ENCODE measurements at regions not wholly inside any gene's neighbourhood (a gene's known extent, or its start where the extent isn't known, plus 50 kb on each side); places are given as distances from the start of the nearest gene placed in this dataset.
"Not testable (repeated sequence)": the region's sequence is repeated elsewhere in the genome, so short reads cannot be mapped to it uniquely, and the experiment has no call there.

DNA sequence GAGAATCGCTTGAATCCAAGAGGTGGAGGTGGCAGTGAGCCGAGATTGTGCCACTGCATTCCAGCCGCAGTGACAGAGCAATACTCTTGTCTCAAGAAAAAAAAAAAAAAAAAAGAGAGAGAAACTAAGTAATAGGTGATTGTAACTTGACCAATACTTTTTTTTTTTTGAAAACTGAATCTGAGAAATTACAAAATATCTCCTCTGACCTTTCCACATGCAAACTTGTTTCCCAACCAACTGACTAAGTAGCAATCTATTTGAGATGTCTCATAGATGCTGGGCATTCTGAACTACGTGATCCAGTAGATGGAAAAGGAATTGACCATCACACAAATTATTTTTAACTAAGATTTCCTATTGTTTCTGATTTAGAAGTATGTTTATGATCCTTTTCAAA, 407.3 kb upstream of the CHORDC1 start:
- Mint-ChIP-seq H3K27me3 (no peaks in the 10 kb centered on the region), H3K9me3 (no peaks in the 10 kb centered on the region), H3K36me3 (no peaks in the 10 kb centered on the region), H3K4me1 (no peaks in the 10 kb centered on the region), H3K27ac (no peak overlapping the region), H3K4me3 (no peak overlapping the region)
- ATAC-seq (ENCODE audit: low read depth), result no peak
- DNase-seq, result no peak
- POLR2A ChIA-PET, result no interaction called here

DNA sequence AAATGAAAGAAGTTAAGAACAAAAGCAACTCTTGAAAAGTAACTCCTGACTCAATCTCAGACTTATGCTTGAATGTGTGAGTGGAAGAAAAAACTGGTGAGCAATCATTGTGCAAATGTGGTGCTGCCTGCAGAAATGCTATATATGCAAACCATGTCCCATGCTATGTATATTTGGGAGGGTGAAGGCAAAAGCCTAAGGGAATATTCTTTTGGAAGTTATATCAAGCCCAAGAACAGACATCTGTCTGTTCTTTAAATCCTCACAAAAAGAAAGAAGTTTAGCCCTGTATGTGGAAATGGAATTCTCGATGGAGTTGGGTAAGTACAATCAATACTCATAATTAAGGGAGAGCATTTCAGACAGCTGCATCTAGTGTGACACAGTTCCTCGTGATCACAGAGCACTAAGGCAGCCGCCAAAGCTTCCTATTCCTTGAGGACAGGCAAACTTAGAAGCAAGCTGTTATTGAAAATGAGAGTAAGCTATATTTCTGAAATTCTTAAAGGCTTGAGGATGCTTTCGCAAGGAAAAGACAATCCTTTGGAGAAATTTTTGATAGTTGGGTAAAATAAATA, 406.5 kb upstream of the CHORDC1 start:
- no peaks in the 10 kb centered on the region for H3K36me3 Mint-ChIP-seq
- H3K4me1 Mint-ChIP-seq, result no peaks in the 10 kb centered on the region
- H3K9me3 Mint-ChIP-seq, result no peaks in the 10 kb centered on the region
- H3K4me3 Mint-ChIP-seq, result no peak overlapping the region
- H3K27ac Mint-ChIP-seq, result no peak overlapping the region
- ATAC-seq (ENCODE audit: low read depth), result no peak
- DNase-seq, result no peak
- H3K27me3 Mint-ChIP-seq, result no peaks in the 10 kb centered on the region
- POLR2A ChIA-PET, result no interaction called here

GRCh38 chr11:90614318-90614717, 391.5 kb upstream of the CHORDC1 start:
- POLR2A ChIA-PET, result no interaction called here
- ATAC-seq (ENCODE audit: low read depth), result no peak
- Mint-ChIP-seq H3K9me3 (no peaks in the 10 kb centered on the region), H3K36me3 (no peaks in the 10 kb centered on the region), H3K27ac (no peak overlapping the region), H3K4me1 (no peaks in the 10 kb centered on the region), H3K27me3 (no peaks in the 10 kb centered on the region), H3K4me3 (no peak overlapping the region)
- DNase-seq, result no peak

DNA sequence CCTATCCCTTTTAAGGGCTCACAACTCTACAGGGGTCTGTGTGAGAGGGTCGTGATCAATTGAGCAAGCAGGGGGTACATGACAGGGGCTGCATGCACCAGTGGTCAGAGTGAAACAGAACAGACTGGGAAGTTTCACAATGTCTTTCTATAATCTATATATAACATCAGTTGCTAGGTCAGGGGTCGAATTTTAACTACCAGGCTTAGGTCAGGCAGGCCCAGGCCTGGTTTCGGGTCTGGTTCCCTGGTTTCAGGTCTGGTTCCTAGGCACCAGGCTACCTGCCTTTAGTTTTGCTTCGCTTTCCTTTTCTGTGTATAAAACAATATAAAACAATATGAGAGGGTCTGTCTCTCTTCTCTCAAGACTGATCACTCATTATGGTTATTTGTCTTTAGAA, 390.2 kb upstream of the CHORDC1 start:
- H3K4me1 Mint-ChIP-seq; H3K4me3 Mint-ChIP-seq; H3K27me3 Mint-ChIP-seq; H3K27ac Mint-ChIP-seq; H3K9me3 Mint-ChIP-seq; DNase-seq; H3K36me3 Mint-ChIP-seq; ATAC-seq (ENCODE audit: low read depth); POLR2A ChIA-PET: not testable (repeated sequence)

DNA sequence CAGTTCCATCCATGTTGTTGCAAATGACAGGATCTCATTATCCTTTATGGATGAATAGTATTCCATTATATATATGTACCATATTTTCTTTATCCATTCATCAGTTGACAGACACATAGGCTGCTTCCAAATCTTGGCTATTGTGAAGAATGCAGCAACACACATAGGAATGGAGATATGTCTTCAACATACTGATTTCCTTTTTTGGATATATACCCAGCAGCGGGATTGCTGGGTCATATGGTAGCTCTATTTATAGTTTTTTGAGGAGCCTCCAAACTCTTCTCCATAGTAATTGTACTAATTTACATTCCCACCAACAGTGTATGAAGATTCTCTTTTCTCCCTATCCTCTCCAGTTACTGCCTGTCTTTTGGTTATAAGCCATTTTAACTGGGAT, 383.9 kb upstream of the CHORDC1 start:
- H3K4me3 Mint-ChIP-seq, result no peak overlapping the region

DNA sequence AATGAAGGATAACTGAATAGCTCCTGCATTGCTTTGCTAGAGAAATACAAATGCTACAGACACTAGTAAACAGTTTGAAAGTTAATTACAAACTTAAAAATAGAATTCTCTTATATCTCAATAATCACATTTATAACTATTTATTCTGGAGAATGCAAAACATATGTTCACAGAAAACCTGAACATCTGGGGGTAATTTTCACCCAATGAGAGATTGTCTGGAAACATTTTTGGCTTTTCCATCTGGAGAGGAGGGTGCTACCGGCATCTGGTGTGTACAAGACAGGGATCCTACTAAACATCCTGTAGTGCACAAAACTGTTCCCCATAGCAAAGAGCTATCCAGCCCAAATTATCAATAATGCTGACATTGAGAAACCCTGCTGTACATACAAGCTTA, 378.4 kb upstream of the CHORDC1 start:
- no peaks in the 10 kb centered on the region for H3K36me3 Mint-ChIP-seq
- H3K4me3 Mint-ChIP-seq, result no peak overlapping the region
- H3K27ac Mint-ChIP-seq, result no peak overlapping the region
- peaks cover 5% of the 10 kb centered on the region for H3K9me3 Mint-ChIP-seq
- DNase-seq (no peak), ATAC-seq (ENCODE audit: low read depth) (no peak)
- no peaks in the 10 kb centered on the region for H3K27me3 Mint-ChIP-seq
- H3K4me1 Mint-ChIP-seq, result no peaks in the 10 kb centered on the region
- POLR2A ChIA-PET, result no interaction called here

More for the DNA sequence above, 383.9 kb upstream of the CHORDC1 start:
- Mint-ChIP-seq H3K27me3 (no peaks in the 10 kb centered on the region), H3K4me1 (no peaks in the 10 kb centered on the region), H3K27ac (no peak overlapping the region), H3K36me3 (no peaks in the 10 kb centered on the region), H3K9me3 (peaks cover 5% of the 10 kb centered on the region)
- ATAC-seq (ENCODE audit: low read depth) (no peak), DNase-seq (no peak)
- POLR2A ChIA-PET, result no interaction called here

DNA sequence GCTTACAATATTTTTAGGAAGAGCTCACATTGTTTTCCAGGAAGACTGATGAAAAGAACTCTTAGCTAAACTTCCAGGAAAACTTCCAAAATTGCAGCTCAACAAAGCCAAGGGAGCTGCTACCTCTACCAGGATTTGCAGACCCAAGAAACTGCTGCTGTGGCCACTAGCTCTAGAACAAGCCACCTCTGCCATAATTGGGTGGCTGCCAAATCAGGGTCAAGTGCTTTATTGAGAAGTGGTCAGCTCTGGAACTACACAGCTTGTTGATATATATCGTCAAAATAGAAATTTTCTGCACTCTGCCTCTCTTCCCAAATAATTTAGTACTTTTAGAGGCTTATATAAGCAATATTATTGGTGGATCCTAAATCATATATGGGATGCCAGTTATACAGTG, 371.8 kb upstream of the CHORDC1 start:
- Mint-ChIP-seq H3K36me3 (no peaks in the 10 kb centered on the region), H3K9me3 (peaks cover 4% of the 10 kb centered on the region), H3K27me3 (no peaks in the 10 kb centered on the region), H3K4me1 (no peaks in the 10 kb centered on the region), H3K27ac (no peak overlapping the region), H3K4me3 (no peak overlapping the region)
- no peak for DNase-seq
- ATAC-seq (ENCODE audit: low read depth), result no peak
- POLR2A ChIA-PET, result no interaction called here

- ATAC-seq (ENCODE audit: low read depth), result no peak
- no peak for DNase-seq
- Mint-ChIP-seq H3K36me3 (no peaks in the 10 kb centered on the region), H3K9me3 (peaks cover 4% of the 10 kb centered on the region), H3K4me1 (no peaks in the 10 kb centered on the region), H3K27ac (no peak overlapping the region), H3K27me3 (no peaks in the 10 kb centered on the region), H3K4me3 (no peak overlapping the region)
- POLR2A ChIA-PET, result no interaction called here
These were observed 370.2 kb upstream of the CHORDC1 start for GRCh38 chr11:90593099-90593498.

DNA sequence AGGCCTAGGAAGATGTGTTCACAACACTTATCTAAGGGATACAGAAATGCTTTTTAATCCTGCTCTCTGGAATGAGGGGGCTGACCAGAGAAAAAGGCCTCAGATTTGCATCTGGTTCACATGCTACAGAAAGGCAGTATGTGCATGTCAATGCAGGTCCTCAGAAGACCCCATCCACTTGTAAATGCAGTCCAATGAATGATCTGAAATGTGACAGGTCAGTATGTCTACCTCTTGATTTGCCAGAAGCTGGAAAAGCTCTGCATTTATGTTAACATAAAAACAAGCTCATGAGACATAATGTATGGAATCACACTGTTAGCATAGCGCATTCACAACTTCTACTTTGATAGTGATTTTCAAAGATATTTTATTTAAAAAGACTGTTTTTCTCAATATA, 367.4 kb upstream of the CHORDC1 start:
- Mint-ChIP-seq H3K4me1 (no peaks in the 10 kb centered on the region), H3K9me3 (peaks cover 4% of the 10 kb centered on the region)

DNA sequence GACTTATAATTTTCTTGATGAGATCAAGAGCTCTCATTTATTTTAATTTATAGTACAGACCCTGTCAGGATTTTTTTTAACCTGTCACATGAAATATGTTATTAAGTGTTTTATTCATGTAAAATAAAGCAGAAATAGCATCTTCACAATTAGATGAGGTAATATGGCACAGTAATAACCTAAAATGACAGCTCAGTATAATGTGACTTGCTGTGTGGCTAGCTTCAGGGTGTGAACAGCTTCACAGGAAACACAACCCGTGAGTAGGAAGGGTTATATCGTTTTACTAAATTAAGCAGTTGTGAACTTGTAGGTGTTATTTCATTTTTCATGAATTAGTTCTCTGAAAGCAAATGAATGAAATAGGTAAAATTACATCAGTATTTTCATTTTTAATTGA, 366.9 kb upstream of the CHORDC1 start:
- Mint-ChIP-seq H3K27me3 (no peaks in the 10 kb centered on the region), H3K27ac (no peak overlapping the region), H3K4me3 (no peak overlapping the region), H3K4me1 (no peaks in the 10 kb centered on the region), H3K36me3 (no peaks in the 10 kb centered on the region), H3K9me3 (peaks cover 4% of the 10 kb centered on the region)
- DNase-seq (no peak), ATAC-seq (ENCODE audit: low read depth) (no peak)
- POLR2A ChIA-PET, result no interaction called here

More for the DNA sequence above, 367.4 kb upstream of the CHORDC1 start:
- no peak for ATAC-seq (ENCODE audit: low read depth)
- POLR2A ChIA-PET, result no interaction called here
- Mint-ChIP-seq H3K4me3 (no peak overlapping the region), H3K27ac (no peak overlapping the region), H3K36me3 (no peaks in the 10 kb centered on the region), H3K27me3 (no peaks in the 10 kb centered on the region)
- DNase-seq, result no peak

- H3K4me1 Mint-ChIP-seq, result no peaks in the 10 kb centered on the region
- ATAC-seq (ENCODE audit: low read depth), result no peak
- H3K27ac Mint-ChIP-seq, result no peak overlapping the region
- peaks cover 2% of the 10 kb centered on the region for H3K9me3 Mint-ChIP-seq
- no peaks in the 10 kb centered on the region for H3K27me3 Mint-ChIP-seq
- no peaks in the 10 kb centered on the region for H3K36me3 Mint-ChIP-seq
- no peak overlapping the region for H3K4me3 Mint-ChIP-seq
- no peak for DNase-seq
- POLR2A ChIA-PET, result no interaction called here
These were observed 365.0 kb upstream of the CHORDC1 start for GRCh38 chr11:90587896-90588295.

GRCh38 chr11:90585491-90585890, 362.6 kb upstream of the CHORDC1 start:
- no peak for ATAC-seq (ENCODE audit: low read depth)
- no peaks in the 10 kb centered on the region for H3K4me1 Mint-ChIP-seq
- no peaks in the 10 kb centered on the region for H3K36me3 Mint-ChIP-seq
- peaks cover 1% of the 10 kb centered on the region for H3K9me3 Mint-ChIP-seq
- no peak overlapping the region for H3K4me3 Mint-ChIP-seq
- H3K27me3 Mint-ChIP-seq, result no peaks in the 10 kb centered on the region
- H3K27ac Mint-ChIP-seq, result no peak overlapping the region
- POLR2A ChIA-PET, result no interaction called here
- DNase-seq, result no peak

DNA sequence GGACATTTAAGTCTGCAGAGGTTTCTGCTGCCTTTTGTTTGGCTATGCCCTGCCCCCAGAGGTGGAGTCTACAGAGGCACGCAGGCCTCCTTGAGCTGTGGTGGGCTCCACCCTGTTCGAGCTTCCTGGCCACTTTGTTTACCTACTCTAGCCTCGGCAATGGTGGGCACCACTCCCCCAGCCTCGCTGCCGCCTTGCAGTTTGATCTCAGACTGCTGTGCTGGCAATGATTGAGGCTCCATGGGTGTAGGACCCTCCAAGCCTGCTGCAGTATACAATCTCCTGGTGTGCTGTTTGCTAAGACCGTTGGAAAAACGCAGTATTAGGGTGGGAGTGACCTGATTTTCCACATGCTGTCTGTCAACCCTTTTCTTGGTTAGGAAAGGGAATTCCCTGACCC, 360.1 kb upstream of the CHORDC1 start:
- POLR2A ChIA-PET; H3K36me3 Mint-ChIP-seq; DNase-seq; H3K4me3 Mint-ChIP-seq; H3K4me1 Mint-ChIP-seq; H3K9me3 Mint-ChIP-seq; H3K27me3 Mint-ChIP-seq; ATAC-seq (ENCODE audit: low read depth); H3K27ac Mint-ChIP-seq: not testable (repeated sequence)

DNA sequence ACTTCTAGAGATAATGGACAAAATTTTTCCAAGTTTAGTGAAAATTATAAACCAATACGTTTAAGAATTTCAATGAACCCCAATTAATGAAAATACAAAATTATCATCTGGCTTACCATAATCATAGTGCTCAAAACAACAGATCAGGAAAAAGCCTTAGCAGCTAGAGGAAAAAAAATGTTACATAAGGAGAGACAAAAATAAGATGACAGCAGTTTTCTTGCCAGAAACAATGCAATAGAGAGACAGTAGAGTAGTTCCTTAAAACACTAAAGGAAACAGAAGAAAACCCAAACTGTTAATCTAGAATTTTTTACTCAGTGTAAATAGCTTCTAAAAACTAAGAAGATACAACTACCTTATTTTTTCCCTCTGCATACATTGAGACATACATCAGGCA, 341.7 kb upstream of the CHORDC1 start:
- POLR2A ChIA-PET, result no interaction called here
- Mint-ChIP-seq H3K27me3 (no peaks in the 10 kb centered on the region), H3K36me3 (no peaks in the 10 kb centered on the region), H3K4me3 (no peak overlapping the region), H3K4me1 (no peaks in the 10 kb centered on the region), H3K9me3 (no peaks in the 10 kb centered on the region), H3K27ac (no peak overlapping the region)
- ATAC-seq (ENCODE audit: low read depth) (no peak), DNase-seq (no peak)

DNA sequence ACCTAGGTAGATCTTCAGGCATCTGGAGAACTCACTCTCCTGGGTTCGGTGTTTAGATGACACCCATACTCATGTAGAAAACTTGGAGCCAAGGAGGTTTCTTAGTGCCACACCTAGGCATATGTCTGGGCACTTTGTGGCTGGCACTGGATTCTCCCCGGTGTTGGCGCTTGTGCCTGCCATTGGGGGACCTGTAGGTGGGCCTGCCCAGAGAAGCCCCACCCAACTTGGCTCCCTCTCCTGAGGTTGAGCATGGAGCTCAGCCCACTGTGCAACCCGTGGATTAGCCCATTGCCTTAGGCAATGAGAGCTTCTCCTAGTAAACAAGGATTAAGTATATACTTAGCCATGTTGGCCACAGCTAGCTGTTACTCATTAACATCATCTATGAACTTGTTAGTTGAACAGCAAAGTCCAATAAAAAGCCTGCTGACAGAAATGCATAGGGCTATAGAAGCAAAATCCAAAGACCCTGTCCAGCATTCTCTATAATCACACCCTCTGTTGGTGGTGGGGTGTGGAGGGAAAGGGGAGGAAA, 335.5 kb upstream of the CHORDC1 start:
- Mint-ChIP-seq H3K27ac (no peak overlapping the region), H3K4me1 (no peaks in the 10 kb centered on the region), H3K9me3 (peaks cover 2% of the 10 kb centered on the region), H3K27me3 (no peaks in the 10 kb centered on the region), H3K4me3 (no peak overlapping the region), H3K36me3 (no peaks in the 10 kb centered on the region)
- DNase-seq (no peak), ATAC-seq (ENCODE audit: low read depth) (no peak)
- POLR2A ChIA-PET, result no interaction called here

All from activated naive CD8-positive, alpha-beta T cell treated with anti-CD3 and anti-CD28 coated beads, Interleukin-2, amount 10 ng/mL, durations not matched to agents 7 days and 5 days (primary cell).